COR-L47 (cell line): ENCODE measurements at regions not wholly inside any gene's neighbourhood (a gene's known extent, or its start where the extent isn't known, plus 50 kb on each side); places are given as distances from the start of the nearest gene placed in this dataset.

Experiments
- DNase-seq: peaks from one replicate; lab custom pipeline; 2025; lab: John Stamatoyannopoulos, UW

GRCh38 chr3:17799312-17799711, 56.9 kb upstream of the TBC1D5 start:
- no peak for DNase-seq

DNA sequence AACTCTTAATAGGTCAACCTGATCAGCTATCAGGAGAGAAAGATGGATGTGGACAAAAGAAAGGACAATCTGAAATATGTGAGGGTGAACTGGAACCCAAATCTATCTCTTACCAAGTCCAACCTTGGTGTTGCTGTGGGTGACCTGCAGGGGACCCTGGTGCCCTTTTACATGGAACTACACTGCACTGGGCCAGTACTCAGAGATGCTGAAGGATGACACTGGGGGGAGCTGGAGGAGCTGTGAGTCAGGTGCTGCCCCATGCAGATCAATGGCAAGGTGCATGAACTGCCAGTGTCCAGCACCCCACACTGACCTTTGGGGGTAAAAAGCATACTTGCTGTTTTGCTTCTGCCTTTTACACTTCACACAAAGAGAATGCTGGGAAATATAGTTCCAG, 55.6 kb upstream of the TBC1D5 start:
- no peak for DNase-seq

GRCh38 chr3:17795711-17796110, 53.3 kb upstream of the TBC1D5 start:
- DNase-seq = no peak

DNA sequence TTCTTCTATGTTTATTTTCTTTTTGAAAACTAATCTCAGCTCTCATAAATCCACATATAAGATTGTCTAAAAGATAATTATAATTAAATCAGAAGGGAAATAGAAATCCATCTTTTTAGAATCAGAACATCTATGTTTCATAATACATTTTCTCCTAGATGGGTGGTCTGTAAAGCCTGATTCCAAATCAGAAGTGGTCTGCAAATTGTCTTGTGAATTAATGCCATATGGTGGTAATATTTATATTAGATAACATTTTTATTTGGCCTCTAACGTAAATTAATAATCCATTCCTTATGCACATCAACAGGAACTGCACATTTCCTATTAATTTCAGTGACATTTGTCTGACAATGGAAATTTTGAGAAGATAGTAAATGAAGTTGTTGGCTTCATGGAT, 52.8 kb upstream of the TBC1D5 start:
- DNase-seq = no peak

- DNase-seq = no peak
Observed at GRCh38 chr3:17793542-17794195, 51.2 kb upstream of the TBC1D5 start.
